A673 (cell line): ENCODE measurements at regions not wholly inside any gene's neighbourhood (a gene's known extent, or its start where the extent isn't known, plus 50 kb on each side); places are given as distances from the start of the nearest gene placed in this dataset.

Source experiments
- BruUV-seq: library from RNA; stranded (reverse); fragments of 400-500 nt; replicated peaks from 2 replicates; lab custom pipeline; 2021; lab: Mats Ljungman, UMichigan
- CTCF ChIA-PET: fragments of 300-600 bp; sonication (Branson Sonifier 250); formaldehyde crosslinking; loops from one replicate; lab custom pipeline; 2022; ENCODE audit warnings: antibody characterized with exemption; lab: Charles Lee
- POLR2A ChIA-PET: fragments of 300-600 bp; sonication (Branson Sonifier 250); formaldehyde crosslinking; loops from one replicate; lab custom pipeline; 2022; ENCODE audit warnings: antibody characterized with exemption; ENCODE audit not compliant: low non-redundant PET; lab: Charles Lee
- DNase-seq: peaks from one replicate; pipeline ENCODE4 v3.0.0-alpha.2; 2015; ENCODE audit warnings: low spot score
- H3K27ac ChIP-seq: fragments of 200-600 bp; sonication (generic); 2 replicates; pipeline ENCODE4 v1.5.1; 2016; ENCODE audit warnings: mixed run types, low read depth, mild to moderate bottlenecking, mixed read lengths, antibody characterized with exemption, low read length; ENCODE audit not compliant: poor library complexity, severe bottlenecking
- H3K27me3 ChIP-seq: fragments of 200-600 bp; sonication (generic); replicated peaks from 2 replicates; pipeline ENCODE4 v1.6.1; 2017; ENCODE audit warnings: mixed run types, low read depth, mild to moderate bottlenecking, mixed read lengths, antibody characterized with exemption, low read length; ENCODE audit not compliant: insufficient read depth, poor library complexity
- H3K36me3 ChIP-seq: fragments of 200-600 bp; sonication (generic); 2 replicates; pipeline ENCODE4 v1.6.1; 2016; ENCODE audit warnings: mixed run types, mild to moderate bottlenecking, mixed read lengths, antibody characterized with exemption, low read length; ENCODE audit not compliant: insufficient read depth, poor library complexity, severe bottlenecking
- H3K4me1 ChIP-seq: fragments of 200-600 bp; sonication (generic); 2 replicates; pipeline ENCODE4 v1.6.1; 2017; ENCODE audit warnings: mixed run types, mild to moderate bottlenecking, mixed read lengths, antibody characterized with exemption, low read length; ENCODE audit not compliant: insufficient read depth, poor library complexity, severe bottlenecking
- H3K4me3 ChIP-seq: fragments of 200-600 bp; sonication (generic); 2 replicates; pipeline ENCODE4 v1.5.1; 2016; ENCODE audit warnings: low read depth, mixed run types, mild to moderate bottlenecking, mixed read lengths, low read length; ENCODE audit not compliant: poor library complexity, severe bottlenecking
- H3K9me3 ChIP-seq: fragments of 200-600 bp; sonication (generic); 2 replicates; pipeline ENCODE4 v1.6.1; 2016; ENCODE audit warnings: mixed run types, low read depth, mild to moderate bottlenecking, mixed read lengths, antibody characterized with exemption, low read length; ENCODE audit not compliant: poor library complexity, severe bottlenecking
- EZH2 ChIP-seq: fragments of 200-600 bp; sonication (generic); IDR thresholded peaks from 2 replicates; pipeline ENCODE4 v1.6.1; 2017; ENCODE audit warnings: borderline replicate concordance, low read depth, mild to moderate bottlenecking, mixed read lengths, antibody characterized with exemption, low read length; ENCODE audit not compliant: poor library complexity, severe bottlenecking
- intact Hi-C: fragments of 100-400 bp; cut with micrococcal nuclease; formaldehyde crosslinking; loops from one replicate; pipeline ENCODE4 v1.10.0; 2022; ENCODE audit not compliant: unreplicated experiment
- TF ChIP-seq, protein P1 (sequence below): fragments of 300-800, 200-600 bp; sonication (generic); conservative IDR thresholded peaks from 2 replicates; pipeline ENCODE4 v1.5.1; 2017; ENCODE audit warnings: low read depth, mild to moderate bottlenecking, antibody characterized with exemption, low read length, moderate library complexity, mixed read lengths

DNA sequence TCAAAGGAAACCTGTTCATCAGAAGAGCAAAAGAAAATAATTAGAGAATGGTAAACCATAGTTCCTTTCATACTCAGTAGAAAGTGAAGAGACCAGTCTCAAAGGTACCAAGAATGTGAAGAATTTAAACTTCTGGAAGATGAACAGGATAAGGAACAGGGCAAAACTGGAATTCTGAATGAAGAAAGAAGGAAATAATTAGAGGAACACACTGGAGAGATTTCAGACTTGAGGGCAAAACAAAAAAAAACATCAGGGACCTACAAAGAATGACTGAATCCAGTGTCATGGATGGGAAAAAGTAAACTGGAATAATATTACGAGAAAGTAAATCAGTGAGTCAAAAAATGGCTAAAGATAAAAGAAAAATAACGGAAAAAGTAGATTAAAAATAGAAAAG, 245.6 kb upstream of the NEIL3 start:
- Histone ChIP-seq H3K4me1 (no peaks in the 10 kb centered on the region), H3K36me3 (no peaks in the 10 kb centered on the region), H3K27me3 (peaks cover 4% of the 10 kb centered on the region), H3K27ac (no peak overlapping the region), H3K9me3 (no peaks in the 10 kb centered on the region), H3K4me3 (no peak overlapping the region)
- DNase-seq, result no peak
- CTCF ChIA-PET, result no interaction called here
- POLR2A ChIA-PET, result no interaction called here
- no TSS peak for BruUV-seq
- intact Hi-C loops, result no loop called here
- TF ChIP-seq EZH2, result no peak
- TF ChIP-seq, protein P1, sequence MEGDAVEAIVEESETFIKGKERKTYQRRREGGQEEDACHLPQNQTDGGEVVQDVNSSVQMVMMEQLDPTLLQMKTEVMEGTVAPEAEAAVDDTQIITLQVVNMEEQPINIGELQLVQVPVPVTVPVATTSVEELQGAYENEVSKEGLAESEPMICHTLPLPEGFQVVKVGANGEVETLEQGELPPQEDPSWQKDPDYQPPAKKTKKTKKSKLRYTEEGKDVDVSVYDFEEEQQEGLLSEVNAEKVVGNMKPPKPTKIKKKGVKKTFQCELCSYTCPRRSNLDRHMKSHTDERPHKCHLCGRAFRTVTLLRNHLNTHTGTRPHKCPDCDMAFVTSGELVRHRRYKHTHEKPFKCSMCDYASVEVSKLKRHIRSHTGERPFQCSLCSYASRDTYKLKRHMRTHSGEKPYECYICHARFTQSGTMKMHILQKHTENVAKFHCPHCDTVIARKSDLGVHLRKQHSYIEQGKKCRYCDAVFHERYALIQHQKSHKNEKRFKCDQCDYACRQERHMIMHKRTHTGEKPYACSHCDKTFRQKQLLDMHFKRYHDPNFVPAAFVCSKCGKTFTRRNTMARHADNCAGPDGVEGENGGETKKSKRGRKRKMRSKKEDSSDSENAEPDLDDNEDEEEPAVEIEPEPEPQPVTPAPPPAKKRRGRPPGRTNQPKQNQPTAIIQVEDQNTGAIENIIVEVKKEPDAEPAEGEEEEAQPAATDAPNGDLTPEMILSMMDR, result no peak

DNA sequence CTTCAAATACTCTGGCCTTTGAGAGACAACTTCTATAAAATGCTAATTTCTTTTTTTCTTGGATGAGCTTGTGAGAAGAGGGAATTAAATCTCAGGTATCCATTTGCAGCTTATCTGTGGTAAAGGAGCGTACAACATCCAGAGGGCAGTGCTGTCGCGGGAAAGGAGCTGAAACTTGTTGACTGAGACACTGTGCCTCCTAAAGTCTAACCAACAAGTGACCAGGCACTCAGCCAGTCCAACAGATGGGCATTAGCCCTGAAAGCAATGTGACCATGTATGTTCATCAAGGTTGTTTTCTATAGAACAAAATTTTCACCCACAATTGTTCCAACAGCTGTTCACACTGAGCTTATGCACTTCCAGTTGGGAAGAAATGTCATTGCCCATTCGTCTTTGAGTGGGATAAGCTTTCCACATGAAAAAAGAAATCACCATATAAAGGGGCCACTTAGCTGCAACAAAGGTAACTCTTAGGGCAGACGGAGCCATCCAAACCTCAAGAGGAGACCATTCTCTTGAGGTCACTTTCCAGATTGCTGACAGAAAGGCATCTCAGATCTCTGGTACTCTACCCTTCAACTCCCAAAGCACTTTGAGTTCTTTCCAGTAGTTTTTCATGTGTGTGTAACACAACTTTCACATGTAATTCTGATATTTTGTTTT, 244.8 kb upstream of the NEIL3 start:
- TF ChIP-seq, protein P1, result no peak
- TF ChIP-seq EZH2, result no peak

DNA sequence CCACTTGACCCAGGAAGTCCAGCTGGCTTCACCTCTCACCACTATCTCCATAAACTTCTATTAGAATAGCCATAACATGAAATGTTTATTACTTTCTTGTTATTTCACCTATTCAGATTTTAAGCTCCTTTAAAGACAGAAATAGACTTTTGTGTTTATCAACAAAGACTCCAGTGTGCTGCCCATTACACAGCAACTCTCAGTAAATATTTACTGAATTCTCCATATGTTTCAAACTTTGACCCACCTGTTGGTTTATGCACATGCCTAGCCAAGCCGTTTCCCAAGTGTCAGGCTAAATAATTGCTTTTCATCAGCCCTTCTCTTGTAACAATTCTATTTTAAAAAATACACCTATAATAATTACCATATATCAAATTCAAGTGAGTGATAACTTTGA, 242.9 kb upstream of the NEIL3 start:
- ChIA-PET CTCF (no interaction called here), POLR2A (no interaction called here)
- BruUV-seq, result no TSS peak
- Histone ChIP-seq H3K4me1 (no peaks in the 10 kb centered on the region), H3K4me3 (no peak overlapping the region), H3K27me3 (peaks cover 4% of the 10 kb centered on the region), H3K36me3 (no peaks in the 10 kb centered on the region), H3K9me3 (no peaks in the 10 kb centered on the region), H3K27ac (no peak overlapping the region)
- intact Hi-C loops, result no loop called here
- no peak for TF ChIP-seq EZH2
- TF ChIP-seq, protein P1, result no peak
- DNase-seq, result no peak

More for the DNA sequence above, 244.8 kb upstream of the NEIL3 start:
- H3K27ac ChIP-seq, result no peak overlapping the region
- CTCF ChIA-PET, result no interaction called here
- peaks cover 4% of the 10 kb centered on the region for H3K27me3 ChIP-seq
- H3K36me3 ChIP-seq, result no peaks in the 10 kb centered on the region
- no TSS peak for BruUV-seq
- intact Hi-C loops, result no loop called here
- H3K4me1 ChIP-seq, result no peaks in the 10 kb centered on the region
- POLR2A ChIA-PET, result no interaction called here
- H3K9me3 ChIP-seq, result no peaks in the 10 kb centered on the region
- no peak for DNase-seq
- no peak overlapping the region for H3K4me3 ChIP-seq
